ENCODE measurements at regions not wholly inside any gene's neighbourhood (a gene's known extent, or its start where the extent isn't known, plus 50 kb on each side); places are given as distances from the start of the nearest gene placed in this dataset.
A peak's percentile ranks its signal among the peaks of the same experiment; 100 is the strongest.

DNA sequence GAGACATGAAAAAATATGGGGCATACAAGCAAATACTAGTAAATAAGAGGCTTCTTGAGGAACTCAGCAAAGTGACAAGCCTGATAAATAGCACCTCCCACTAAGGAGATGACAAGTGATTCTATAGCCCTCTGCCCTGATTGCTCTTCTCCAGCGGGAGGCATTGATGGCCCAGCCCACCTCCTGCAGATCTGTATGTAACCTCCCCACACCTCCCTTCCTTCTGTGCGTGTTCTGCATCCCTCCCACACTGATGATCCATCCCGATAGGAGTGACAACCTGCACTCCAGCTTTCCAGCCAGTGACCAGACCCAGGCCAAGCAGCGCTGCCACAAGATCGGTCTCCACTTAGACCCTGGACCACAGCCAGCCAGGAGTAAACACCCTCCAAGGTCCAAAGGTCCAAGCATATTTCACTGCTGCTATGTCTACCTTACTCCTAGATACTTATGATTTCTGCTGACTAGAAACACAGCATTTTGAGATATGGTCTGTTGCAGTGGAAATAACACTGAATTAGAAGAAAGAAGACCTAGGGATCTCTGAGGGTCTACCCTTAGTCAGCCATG lies 176.1 kb downstream of the BRINP2 start:
- ATAC-seq (no peak), DNase-seq (ENCODE audit: missing footprints) (no peak)
- intact Hi-C loops (cut with DNase I), result no loop called here

DNA sequence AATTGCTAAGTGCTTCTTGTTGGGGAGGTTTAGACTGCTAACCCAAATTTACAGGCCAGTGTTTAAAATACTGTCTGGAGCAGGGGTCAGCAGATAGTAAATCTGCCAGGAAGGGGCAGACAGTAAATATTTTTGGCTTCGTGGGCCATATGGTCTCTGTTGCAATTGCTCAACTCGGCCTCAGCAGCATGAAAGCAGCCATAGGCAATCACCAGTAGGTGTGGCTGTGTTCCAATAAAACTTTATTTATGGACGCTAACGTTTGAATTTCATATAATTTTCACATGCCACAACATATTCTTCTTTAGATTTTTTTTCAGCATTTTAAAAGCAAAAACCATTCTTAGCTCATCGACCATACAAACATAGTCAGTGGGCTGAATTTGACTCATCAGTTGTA lies 172.7 kb downstream of the BRINP2 start:
- no peak for ATAC-seq
- intact Hi-C loops (cut with DNase I), result no loop called here
- DNase-seq (ENCODE audit: missing footprints), result no peak

DNA sequence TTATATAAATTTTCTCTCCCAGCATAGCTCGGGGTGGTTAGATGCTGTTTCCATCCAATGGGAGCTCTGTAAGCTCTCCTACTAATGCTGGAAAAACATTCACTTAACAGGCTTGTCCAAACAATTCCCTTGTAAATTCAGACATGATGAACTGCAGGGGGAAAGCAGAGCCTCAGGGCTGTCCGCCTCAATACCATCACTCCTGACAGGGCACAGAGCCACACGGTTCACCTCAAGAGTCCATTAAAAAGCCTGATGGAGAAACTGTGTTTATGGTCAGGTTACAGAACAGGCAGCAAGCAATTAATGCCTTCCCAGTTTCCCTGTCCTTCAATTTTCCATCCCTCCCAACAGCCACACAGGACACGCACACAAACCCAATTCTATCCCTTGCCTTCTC lies 171.0 kb downstream of the BRINP2 start:
- intact Hi-C loops (cut with DNase I), result no loop called here
- DNase-seq (ENCODE audit: missing footprints), result no peak
- ATAC-seq, result no peak

DNA sequence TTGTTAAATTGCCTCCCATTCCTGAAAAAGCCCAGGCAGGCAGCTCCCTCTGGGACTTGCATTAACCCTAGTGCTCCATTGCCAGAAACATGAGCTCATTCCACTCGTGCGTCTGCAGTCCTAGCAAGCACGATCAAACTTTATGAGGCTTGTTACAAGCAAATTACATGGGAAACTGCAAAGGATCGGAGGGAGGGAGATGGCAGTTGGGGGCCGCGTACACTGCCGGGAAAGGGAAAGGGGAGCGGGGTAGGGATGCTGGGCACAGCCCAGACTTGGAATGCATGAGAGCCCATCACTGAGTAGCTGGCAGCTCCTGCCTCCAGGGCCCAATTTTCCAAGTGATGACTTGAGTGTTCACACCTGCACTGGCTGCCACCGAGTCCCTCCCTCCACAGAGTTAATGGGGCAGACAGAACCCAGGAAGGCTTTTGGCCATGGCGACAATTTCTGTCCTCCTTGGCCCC lies 169.9 kb downstream of the BRINP2 start:
- intact Hi-C loops (cut with DNase I), result no loop called here
- ATAC-seq (no peak), DNase-seq (ENCODE audit: missing footprints) (no peak)

DNA sequence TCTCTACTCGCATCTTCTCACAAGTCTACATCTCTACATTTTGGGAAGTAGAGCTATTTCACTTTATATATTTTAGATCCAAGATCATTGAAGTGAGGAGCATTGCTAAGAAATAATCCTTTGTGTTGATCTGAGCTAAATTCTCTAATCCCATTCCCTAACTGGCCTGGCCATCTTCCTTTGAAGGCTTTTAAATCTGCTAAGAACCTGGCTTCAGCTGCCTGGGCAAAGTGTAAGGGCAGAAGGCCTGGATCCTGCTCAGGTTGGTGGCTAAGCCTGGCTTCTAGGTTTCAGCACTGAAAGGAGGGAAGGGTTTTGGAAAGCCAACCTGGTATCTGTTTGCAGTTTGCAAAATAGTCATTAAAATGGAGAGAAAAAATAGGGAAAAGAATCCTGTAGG lies 167.6 kb downstream of the BRINP2 start:
- DNase-seq (ENCODE audit: missing footprints), result no peak
- no peak for ATAC-seq
- intact Hi-C loops (cut with DNase I), result no loop called here

DNA sequence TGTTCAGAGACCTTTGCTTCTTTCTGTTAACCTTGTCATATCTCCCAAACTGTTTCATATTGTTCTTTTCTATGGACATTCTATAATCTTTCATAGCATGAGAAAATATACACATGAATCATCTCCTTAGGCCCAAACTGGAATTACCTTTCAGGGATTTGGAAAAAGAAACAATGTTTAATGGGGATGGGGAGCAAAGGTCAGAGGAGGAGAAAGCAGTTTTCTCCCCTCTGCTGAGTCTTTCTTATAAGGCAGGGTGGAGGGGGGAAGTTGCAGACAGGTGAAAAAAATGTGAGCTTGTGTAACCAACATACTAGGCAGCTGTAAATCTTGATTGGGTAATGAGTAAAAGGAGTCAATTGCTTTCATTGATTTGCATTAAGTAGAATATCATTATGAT lies 164.1 kb downstream of the BRINP2 start:
- DNase-seq (ENCODE audit: missing footprints), result no peak
- intact Hi-C loops (cut with DNase I), result no loop called here
- ATAC-seq, result no peak

DNA sequence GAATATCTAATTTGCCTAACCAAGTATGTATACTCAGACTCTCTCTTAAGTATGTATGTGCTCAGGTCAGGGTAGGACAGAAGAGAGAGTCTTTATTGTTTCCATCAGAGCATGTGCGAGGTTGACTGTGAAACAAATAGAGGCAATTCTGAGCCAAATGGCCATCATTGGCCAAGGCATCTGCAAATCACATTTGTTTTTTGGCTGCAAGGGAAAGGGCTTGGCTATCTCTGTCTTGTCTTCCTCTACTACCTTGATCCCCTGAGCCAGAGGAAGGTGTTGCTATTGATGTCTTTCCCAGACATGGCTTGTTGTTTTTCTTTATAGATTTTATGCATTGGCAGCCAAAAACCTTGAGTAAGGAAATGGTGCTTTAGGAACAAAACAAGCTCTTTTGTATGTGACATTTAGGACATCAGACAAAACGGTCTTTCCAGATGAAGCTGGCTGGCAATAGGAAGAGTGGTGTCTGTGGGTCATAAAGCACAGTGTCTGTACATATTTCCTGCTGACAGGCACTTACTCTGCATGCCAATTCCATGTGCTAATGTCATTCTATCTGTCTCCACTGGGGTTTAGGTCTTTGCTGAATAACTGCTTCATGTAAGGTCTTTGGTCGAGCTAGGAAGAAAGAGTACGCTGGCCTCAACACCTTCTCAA lies 163.3 kb downstream of the BRINP2 start:
- intact Hi-C loops (cut with DNase I), result no loop called here
- ATAC-seq (peak; percentile 63), DNase-seq (ENCODE audit: missing footprints) (no peak)
